ENCODE measurements at regions not wholly inside any gene's neighbourhood (a gene's known extent, or its start where the extent isn't known, plus 50 kb on each side); places are given as distances from the start of the nearest gene placed in this dataset.

DNA sequence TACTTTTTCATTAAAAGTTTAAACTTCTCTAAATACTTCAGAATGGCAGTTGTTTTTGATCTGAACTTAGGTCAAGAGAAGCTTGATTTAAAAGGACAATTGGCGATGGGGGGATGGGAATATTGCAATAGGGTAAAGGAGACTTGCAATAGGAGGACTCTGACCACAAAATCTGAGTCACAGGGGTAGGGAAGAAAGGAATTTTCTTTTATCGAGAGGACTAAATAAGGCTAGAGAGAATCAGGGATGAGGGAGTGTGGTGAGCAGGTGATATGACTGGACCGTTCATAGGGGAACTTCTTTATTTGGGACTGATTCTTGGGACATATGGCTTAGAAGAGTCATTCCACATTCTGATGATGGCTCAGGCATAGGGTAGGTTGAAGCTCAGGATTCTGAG, 1260.2 kb downstream of the ADGRL3 start:
- TF ChIP-seq POLR2A (IDR thresholded peaks at IDR 0.05; ENCODE audit: low read depth, low read length) = no peak
- no peak for TF ChIP-seq PAX5 (IDR thresholded peaks at IDR 0.05; ENCODE audit: insufficient read depth, low read length, severe bottlenecking)
- no peak for TF ChIP-seq POLR2AphosphoS5 (IDR thresholded peaks at IDR 0.05; ENCODE audit: low read depth, low read length)
- TF ChIP-seq POU2F2 (IDR thresholded peaks at IDR 0.05; ENCODE audit: low read depth, low read length) = no peak
- TF ChIP-seq TAF1 (IDR thresholded peaks at IDR 0.05; ENCODE audit: low read depth, low read length) = no peak
